ENCODE measurements at regions not wholly inside any gene's neighbourhood (a gene's known extent, or its start where the extent isn't known, plus 50 kb on each side); places are given as distances from the start of the nearest gene placed in this dataset.

GRCh38 chr4:177008836-177009501 is 216.2 kb upstream of the VEGFC start:
- TF ChIP-seq CTCF (IDR thresholded peaks at IDR 0.05; ENCODE audit: low read depth, low read length, poor library complexity, severe bottlenecking), result no peak
- no peak for TF ChIP-seq EZH2phosphoT487 (IDR thresholded peaks at IDR 0.05; ENCODE audit: borderline replicate concordance, low read length)
